Muscle of arm (tissue), 1 donor: ENCODE measurements at regions not wholly inside any gene's neighbourhood (a gene's known extent, or its start where the extent isn't known, plus 50 kb on each side); places are given as distances from the start of the nearest gene placed in this dataset.
"Not testable (repeated sequence)": the region's sequence is repeated elsewhere in the genome, so short reads cannot be mapped to it uniquely, and the experiment has no call there.

Source experiments
- DNase-seq: peaks from one replicate; pipeline ENCODE4 v3.0.0-alpha.2; 2013

GRCh38 chr7:52779004-52779403 is 256.4 kb upstream of the POM121L12 start:
- no peak for DNase-seq

- no peak for DNase-seq
Observed at GRCh38 chr7:52777051-52777822, 258.2 kb upstream of the POM121L12 start.

- peak; percentile 13 for DNase-seq
Observed at GRCh38 chr7:52775876-52776275, 259.6 kb upstream of the POM121L12 start.

GRCh38 chr7:52771177-52771576 is 264.3 kb upstream of the POM121L12 start:
- DNase-seq = no peak

DNA sequence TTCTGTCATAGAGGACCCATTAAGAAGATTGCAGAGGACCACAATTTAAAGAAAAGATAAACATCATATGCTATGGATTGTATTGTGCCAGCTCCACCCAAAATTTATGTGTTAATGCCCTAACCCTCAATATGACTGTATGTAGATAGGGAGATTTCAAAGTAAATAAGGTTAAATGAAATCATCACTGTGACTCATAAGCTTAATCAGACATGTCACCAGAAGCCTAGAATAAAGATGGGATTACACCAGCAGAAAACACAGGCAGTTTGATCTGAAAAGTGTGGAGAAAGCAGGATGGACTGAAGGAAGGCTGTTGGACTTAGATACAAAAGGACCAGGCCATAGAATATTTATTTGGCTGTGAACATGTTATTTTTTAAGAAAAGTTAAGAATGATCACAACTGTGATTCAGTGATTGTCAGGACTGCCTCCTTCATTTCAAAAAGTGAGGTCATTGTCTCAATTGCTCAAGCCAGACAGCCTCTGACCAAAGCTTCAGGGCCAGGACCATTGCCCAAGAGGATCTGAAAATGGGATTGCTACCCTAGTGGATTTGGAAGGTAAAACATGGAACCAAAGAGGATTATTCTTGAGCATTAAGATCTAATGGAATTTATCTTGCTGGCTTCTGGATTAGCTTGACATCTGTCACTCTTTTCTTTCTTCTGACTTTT is 270.8 kb upstream of the POM121L12 start:
- DNase-seq = no peak

- peak; percentile 23 for DNase-seq
Observed at GRCh38 chr7:52758356-52758755, 277.1 kb upstream of the POM121L12 start.

DNA sequence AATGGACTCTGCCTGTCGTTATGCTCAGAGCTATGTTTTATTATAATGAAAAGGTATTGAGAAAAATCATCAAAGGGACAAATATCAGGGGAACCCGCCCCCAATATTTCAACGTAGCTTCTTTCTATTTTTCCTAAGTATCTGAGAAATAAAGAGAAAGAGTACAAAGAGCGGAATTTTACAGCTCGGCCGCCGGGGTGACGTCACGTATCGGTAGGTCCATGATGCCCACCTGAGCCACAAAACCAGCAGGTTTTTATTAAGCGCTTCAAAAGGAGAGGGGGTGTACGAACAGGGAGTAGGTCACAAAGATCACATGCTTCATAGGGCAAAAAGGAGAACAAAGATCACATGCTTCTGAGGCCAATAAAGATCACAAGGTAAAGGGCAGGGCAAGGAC is 281.6 kb upstream of the POM121L12 start:
- no peak for DNase-seq

DNA sequence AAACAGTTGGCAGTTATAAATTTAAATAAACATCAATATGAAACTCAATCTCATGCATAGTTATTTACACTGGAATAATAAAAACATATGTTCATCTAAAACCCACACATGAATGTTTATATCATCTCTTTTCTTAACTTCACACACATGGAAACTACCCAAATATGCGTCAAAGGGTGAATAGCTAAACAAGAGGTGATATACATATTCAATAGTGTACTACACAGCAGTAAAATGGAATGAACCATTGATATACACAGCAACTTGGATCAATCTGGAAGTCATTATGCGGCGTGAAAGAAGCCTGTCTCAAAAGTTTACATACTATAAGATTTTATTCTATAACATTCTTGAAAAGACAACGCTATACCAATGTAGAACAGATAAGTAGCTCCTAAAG is 282.5 kb upstream of the POM121L12 start:
- DNase-seq = no peak

DNA sequence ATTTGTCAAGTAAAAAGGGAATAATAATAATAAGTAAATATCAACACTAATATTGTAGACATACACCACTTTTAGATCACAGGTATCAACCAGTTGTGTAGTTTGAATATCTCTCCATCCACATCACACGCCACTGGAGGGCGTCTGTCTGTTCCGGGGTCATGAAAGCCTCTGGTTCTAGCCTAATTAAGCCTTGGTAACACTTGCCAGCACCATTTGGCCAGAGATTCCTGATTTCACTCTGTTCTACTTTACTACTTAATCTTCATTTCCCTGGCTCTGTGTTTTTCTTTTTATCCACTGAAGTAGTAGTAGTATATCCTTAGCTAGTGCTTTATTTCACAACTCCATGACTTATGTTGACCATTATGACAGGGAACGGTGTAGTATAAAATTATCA is 285.6 kb upstream of the POM121L12 start:
- no peak for DNase-seq

GRCh38 chr7:52747817-52748216 is 287.6 kb upstream of the POM121L12 start:
- no peak for DNase-seq

GRCh38 chr7:52741670-52742290 is 293.7 kb upstream of the POM121L12 start:
- DNase-seq = no peak

- no peak for DNase-seq
Observed at GRCh38 chr7:52735656-52736055, 299.8 kb upstream of the POM121L12 start.

GRCh38 chr7:52728683-52729082 is 306.8 kb upstream of the POM121L12 start:
- DNase-seq = not testable (repeated sequence)

DNA sequence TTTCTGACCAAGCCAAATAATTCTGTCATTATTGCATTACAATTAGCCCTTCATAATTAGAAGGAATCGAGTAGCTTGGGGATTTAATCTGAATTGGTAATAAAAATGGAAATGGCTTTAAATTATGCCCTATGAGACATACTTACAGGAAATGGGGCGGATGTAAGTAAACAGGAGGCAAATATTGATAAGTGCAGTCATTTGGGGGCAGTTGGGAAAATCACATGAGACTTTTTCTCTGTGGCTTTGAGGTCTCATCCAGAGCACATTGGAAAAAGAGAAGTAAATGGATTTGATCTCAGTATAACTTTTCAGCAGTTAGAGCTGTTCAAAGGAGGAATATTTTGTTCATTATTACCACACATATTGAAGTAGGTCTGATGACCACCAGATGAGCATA is 307.8 kb upstream of the POM121L12 start:
- no peak for DNase-seq

GRCh38 chr7:52726986-52727385 is 308.4 kb upstream of the POM121L12 start:
- no peak for DNase-seq

GRCh38 chr7:52726493-52726892 is 308.9 kb upstream of the POM121L12 start:
- no peak for DNase-seq

DNA sequence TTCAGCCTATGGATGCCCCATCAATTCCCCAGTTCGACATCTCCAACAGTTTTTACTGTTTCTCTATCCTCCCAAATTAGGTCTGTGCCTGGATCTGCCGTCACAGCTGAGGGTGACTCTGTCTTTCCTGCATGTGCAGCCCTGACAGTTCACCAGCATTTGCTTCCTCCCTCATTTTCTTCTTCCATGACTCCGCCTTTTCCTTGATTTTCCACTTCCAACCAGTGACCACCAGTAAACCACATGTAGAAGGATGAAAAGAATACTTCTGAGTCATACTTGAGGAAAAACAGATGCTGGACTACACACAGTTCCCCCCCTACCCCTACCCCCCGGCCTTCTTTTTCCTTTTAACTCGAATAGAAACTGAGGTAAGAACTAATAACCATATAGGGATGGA is 311.8 kb upstream of the POM121L12 start:
- no peak for DNase-seq

DNA sequence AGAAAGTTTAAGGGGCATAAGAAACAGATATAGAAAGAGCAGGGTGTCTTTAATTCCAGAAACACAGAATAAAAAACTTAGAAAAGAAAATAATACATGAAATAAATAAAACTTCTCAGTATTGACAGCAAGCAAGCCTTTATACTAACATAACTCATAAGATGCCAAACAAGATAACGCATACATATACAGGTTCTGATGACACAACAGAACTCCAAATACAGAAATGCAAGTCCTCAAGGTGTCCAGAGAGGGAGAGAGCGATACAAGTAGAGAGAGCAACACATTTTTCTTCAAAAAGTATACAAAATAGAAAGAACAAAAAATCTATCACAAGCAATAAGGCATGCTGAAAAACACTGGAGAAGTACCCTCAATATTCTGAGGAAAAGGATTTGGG is 314.6 kb upstream of the POM121L12 start:
- DNase-seq = no peak

- DNase-seq = no peak
Observed at GRCh38 chr7:52719677-52720076, 315.8 kb upstream of the POM121L12 start.

- DNase-seq = no peak
Observed at GRCh38 chr7:52715701-52716100, 319.7 kb upstream of the POM121L12 start.

DNA sequence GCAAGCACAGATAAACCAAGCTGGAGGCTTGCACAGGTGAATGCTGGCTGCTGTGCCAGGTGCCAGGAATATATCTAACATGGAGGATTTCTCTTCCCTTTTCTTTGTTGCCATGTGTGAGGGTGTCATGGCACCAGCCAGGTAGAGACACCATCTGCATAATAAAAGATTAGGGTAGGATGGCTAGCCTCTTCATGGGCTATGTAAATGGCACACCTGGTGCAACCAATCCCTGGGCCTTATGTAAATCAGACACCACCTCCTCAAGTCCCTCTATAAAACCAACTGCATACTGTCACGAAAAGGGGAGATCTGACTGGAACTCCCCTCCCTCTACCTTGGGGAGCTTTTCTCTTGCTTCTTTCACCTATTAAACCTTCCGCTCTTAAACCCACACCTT is 322.5 kb upstream of the POM121L12 start:
- no peak for DNase-seq

DNA sequence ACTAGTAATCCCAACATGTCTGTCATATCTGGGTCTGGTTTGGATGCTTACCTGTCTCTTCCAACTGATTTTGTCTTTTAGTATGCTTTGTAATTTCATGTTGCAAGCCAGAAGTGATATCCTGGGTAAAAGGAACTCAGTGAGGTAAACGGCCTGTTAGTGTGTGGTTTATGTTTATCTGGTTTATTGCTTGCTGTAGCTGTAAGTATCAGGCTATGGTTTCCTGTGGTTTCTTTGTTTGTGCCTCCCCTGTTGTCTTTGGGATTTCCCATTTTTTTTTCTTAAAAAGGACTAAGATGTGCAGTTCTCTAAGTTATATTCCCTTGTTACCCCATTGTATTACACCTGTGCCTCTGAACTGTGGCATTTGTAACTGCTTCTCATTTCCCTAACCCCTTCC is 323.5 kb upstream of the POM121L12 start:
- no peak for DNase-seq

DNA sequence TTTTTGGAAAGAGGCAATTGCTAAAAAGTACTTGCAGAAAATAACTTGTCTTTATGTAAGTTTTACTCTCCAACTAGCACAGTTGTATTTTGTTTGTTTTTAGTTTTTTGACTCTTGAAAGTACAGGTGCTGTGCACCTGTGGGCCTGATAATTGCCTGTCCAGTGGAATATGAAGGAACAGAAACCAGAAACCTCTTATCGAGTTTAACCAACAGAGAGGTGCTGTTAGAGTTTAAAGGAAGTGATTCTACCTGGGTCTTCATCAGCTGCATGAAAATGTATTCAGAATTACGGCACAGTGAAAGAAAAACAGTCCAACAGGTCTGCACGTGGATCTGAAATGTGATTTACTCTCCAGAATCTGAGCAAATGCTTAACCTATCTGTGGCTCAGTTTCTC is 326.6 kb upstream of the POM121L12 start:
- DNase-seq = no peak
